Brain pericyte (primary cell): ENCODE measurements at regions not wholly inside any gene's neighbourhood (a gene's known extent, or its start where the extent isn't known, plus 50 kb on each side); places are given as distances from the start of the nearest gene placed in this dataset.
A peak's percentile ranks its signal among the peaks of the same experiment; 100 is the strongest.

Source experiments
- DNase-seq: peaks from one replicate; pipeline ENCODE4 v3.0.0-alpha.2; 2012; ENCODE audit warnings: low read depth, low spot score

DNA sequence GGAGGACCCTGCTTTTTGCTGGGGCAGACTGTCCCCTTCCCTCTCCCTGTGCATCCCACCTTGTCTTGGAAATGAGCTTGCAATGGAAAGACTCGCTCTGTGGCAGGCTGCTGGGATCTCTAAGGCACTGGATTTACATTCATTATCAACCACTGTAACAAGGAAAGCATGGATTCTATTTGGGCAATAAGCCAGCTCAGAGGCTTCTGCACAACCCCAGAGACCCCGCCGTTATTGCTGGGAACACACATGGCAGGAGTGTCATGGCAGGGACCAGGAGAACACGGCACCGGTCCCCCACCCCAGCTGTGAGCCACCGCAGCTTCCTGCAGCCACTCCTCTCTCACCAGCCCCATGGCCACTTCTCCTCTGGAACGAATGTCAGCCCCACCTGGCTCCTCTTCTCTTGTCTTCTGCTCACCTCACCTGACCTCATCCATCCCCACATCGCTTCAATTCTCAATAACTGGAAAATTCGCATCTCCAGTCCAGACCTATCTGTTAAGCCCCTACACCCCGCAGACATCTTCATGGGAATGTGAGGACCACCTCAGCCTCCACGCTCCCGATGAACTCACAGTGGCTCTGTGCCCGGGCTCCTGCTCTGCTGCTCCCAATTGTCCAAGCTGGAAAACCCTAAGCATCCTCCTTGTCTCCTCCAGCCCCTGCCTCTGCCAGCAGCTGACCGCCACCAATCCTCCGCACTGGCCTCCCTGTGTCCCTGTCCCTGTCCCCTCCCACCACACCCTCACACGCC, 181.5 kb downstream of the USP12 start:
- DNase-seq: no peak

DNA sequence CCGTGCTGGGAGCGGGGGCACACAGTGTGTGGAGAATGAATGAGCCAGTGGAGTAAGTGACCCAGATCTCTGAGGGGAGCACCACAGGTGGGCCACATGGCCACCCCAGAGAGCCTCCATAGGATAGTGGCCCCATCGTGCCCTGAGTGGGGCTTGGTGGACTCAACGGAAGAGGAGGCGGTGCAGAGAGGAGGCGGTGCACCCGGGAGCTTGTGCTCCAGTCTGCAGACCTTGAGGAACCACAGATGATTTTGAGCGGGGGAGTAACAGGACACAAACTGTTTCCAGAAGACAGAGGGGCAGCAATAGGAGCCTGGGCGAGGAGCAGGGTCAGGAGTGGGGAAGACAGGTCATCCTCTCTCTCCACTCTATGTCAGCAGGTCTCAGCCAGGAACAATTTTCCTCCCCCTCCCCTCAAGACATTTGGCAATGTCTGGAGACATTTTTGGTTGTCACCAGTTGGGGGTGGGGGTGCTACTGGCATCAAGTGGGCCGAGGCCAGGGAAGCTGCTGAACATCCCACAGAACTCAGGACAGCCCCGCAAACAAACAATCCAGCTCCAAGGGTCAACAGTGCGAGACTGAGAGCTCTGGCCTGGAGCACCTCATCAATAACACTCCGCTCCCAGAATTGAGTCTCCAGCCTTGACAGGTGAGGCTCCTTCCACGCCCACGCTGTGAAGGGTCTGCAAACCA, 182.2 kb downstream of the USP12 start:
- no peak for DNase-seq

DNA sequence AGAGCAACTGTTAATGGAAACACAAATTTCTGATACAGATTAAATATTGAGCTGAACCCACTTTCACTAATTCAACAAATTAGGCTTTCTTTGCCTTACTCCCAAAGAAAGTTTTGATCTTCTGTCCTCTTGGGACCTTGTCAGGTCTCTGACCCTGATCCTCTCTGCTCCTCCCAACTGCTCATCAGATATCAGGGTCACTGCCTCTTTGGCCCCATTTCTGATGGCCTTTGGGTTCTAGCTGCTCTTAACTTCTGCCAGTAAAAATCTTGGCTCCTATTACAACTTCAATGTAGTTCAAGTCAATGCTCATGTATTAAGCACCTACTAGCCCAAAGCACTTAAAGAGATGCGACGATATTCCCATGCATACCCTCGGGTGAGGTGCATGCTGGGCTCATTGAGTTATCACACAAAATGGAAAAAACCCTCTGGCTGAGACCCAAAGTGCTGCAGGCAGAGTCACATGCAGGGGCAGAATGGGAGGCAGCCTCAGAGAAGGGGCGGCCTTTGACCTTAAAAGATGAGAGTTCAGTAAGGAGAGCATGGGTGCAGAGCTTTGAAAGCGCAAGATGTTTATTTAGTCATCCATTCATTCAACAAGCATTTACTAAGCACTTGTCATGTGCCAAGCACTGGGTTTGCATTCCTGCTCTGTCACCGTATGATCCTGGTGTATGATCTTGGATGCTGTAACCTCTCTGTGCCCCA, 183.4 kb downstream of the USP12 start:
- no peak for DNase-seq

DNA sequence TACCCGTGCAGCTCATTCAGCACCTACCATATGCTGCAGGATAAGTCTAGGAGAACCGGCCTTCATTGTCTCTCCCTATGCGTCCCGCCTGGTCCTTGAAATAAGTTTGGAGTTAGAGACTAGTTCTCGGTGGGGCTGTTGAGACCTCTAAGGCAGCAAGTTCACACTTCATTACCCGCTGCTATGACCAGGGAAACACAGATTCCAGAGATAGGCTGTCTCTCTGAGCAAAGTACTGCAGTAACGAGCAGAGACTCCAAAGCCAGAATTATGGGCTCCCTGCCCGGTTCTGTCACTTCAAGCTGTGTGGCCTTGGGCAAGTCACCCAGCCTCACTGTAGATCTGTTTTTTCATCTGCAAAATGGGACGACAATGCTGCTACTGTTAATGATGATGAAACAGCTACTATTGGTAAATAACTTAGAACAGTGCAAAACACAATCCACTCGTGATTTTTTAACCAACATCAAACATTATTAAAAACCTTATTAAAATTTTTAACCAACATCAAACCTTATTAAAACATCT, 184.1 kb downstream of the USP12 start:
- no peak for DNase-seq

- peak; percentile 31 for DNase-seq
These were observed 186.2 kb downstream of the USP12 start for GRCh38 chr13:26985285-26985878.

- DNase-seq: no peak
These were observed 187.3 kb downstream of the USP12 start for GRCh38 chr13:26984337-26984736.

- no peak for DNase-seq
These were observed 187.9 kb downstream of the USP12 start for GRCh38 chr13:26983543-26984320.

DNA sequence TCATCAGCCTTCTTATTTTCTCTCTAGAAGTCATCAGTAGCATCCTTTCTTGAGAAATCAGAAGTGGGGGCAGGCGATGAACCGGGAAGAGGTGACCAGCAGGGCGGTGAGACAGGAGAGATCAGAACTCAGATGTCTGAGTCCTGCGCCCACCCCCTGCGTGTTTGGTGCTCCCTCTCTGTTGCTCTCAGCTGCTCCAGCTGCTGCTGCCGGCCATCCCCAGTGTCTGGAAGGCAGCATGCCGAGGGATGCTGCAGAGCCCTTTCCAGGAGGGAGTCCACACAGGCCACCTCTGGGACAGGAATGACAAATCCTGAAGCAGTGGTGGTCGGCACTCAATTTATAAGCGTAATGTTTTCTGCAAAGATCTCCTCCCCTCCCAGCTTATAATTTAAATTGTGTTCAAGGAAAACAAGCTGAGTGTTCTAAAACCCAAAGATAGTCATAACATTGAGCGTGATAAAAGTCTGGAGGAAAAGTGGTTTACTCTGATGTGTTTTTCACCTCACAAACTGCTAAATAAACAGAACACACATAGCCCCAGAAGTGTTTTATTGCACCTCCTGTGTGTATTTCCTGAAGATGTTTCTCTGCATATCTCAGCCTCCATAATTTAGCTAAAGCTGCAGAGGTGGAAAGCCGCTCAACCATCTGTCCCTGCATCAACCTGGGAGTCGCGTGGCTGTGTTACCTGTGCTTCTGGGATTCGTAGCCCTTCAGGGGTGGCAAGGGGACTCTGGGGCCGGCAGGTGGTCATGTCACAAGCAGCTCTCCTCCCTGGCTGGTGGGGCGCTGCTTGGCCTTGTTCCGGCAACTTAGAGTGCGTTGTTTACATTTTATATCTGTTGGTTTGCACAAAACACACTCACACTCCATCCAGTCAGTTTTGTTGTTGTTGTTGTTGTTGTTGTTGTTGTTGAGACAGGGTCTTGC, 191.2 kb downstream of the USP12 start:
- DNase-seq: no peak

GRCh38 chr13:26979334-26979733, 192.3 kb downstream of the USP12 start:
- no peak for DNase-seq

DNA sequence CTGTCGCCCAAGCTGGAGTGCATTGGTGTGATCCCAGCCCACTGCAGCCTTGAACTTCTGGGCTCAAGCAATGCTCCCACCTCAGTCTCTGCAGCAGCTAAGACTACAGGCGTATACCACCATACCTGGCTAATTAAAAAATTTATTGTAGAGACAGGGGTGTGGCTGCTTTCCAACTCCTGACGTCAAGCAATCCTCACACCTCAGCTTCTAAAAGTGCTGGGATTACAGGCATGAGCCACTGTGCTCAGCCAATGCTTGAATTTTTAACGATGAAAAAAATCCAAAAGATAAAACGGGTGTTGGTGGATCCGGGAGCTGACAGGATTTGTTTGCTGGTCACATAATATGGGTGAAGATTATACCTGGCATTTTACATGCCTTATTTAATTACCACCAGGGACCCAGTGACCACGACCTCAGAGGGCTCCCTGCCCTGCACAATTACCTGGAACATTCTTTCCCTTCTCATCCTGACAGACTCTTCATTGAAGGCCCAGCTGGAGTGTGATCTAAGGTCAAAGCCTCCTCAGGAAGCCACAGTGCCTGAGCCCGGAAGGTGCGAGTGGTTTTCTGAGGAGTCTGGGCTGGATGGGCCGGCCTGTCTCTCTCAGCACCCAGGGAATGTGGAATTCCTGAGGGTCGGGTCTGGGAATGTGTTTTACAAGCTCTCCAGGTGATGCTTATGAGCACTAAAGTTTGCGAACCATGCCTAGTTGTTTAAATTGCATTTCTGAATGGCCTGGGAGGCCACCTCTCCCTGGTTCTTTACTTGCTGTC, 193.3 kb downstream of the USP12 start:
- no peak for DNase-seq

DNA sequence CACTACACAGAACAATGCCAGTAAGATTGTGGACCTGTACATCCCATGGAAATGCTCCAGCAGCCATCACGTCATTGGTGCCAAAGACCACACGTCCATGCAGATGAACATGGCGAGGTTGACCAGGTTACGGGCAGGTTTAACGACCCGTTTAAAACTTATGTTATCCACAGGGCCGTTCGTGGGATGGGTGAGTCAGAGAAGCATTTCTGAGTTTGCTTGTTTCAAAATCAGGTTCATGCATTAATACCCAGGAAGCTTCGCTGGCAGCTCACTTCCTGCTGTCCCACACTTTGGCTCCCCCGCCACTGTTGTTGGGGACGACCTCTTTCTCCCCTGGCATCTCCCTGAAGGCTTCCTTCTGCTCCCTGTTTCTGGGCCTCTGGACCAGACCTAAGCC, 194.1 kb downstream of the USP12 start:
- DNase-seq: no peak

DNA sequence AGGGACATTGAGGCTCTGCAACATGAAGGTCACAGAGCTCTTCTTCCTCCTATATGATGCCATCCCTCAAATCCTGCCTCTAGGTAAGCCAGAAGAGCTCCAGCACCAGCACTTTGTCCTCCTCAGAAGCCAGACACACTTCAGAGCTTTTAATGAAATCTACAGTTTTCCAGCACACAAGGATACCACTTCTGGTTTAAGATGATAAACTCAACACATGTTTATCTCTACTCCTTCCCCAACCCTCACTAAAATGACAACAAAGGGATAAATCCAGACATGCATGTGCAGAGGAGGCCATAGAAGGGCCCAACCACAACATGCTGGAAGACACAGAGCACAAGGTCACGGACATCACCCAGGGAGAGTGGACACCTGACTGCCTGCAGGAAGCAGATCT, 195.3 kb downstream of the USP12 start:
- DNase-seq: no peak

GRCh38 chr13:26973946-26974345, 197.7 kb downstream of the USP12 start:
- no peak for DNase-seq

DNA sequence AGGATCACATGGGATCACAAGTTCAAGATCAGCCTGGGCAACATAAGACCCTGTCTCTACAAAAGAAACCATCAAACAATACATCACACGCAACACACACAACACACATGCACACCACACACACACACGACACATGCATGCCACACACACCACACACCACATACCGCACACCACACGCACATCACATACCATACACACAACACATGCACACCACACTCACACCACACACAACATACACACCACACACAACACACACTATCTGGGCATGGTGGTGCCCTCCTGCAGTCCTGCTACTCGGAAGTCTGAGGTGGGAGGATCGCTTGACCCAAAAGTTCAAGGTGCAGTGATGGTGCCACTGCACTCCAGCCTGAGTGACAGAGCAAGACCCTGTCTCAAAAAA, 198.3 kb downstream of the USP12 start:
- no peak for DNase-seq

- no peak for DNase-seq
These were observed 199.4 kb downstream of the USP12 start for GRCh38 chr13:26971990-26972887.

DNA sequence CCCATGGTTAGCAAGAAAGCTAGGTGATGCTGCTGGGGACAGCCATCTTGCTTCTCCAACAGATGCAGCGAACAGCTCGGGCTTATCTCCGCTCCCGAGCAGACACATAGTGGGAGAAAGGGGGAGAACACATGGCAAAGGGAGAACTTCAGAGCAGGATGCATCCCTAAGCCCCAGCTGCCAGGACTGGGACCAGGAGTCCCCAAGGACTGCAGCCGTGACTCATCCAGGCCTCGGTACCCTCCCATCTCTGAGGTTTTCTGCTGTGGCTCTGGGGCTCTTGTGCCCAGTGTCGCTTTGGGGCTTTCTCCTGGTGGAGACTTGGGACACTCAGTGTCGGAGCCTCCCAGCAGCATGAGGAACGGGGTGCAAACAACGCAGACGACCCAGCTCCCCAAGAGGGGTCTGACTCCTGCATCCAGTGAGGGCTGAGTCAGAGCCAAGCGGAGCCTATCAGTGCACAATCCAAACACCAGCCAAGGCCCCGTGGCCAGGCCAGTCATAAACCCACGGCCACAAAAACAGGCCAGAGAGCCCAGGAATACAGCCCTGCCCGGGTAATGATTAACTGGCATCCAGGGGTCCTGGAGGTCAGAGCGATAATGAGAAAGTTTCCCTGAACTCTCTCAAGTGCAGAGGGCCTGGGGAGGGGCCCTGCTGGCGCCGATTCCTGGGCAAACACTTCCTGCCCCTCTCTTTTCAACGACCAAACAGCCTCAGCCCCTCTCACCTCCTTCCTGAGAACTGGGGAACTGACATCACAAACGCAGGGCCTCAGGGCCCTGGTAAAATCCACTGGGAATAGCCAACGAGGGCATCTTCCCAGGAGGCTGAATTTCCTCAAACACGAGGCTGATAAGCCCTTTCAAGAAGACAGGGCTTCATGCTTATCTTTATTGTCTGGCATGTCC, 202.9 kb downstream of the USP12 start:
- DNase-seq: no peak
